GM21717 (cell line): ENCODE measurements at regions not wholly inside any gene's neighbourhood (a gene's known extent, or its start where the extent isn't known, plus 50 kb on each side); places are given as distances from the start of the nearest gene placed in this dataset.
"Not testable (repeated sequence)": the region's sequence is repeated elsewhere in the genome, so short reads cannot be mapped to it uniquely, and the experiment has no call there.

ENCODE experiments used
- ATAC-seq: cut with Tn5 transposase; IDR thresholded peaks from one replicate; pipeline ENCODE4 v1.9.1; 2021; ENCODE audit warnings: mild to moderate bottlenecking, moderate library complexity; ENCODE audit not compliant: unreplicated experiment

DNA sequence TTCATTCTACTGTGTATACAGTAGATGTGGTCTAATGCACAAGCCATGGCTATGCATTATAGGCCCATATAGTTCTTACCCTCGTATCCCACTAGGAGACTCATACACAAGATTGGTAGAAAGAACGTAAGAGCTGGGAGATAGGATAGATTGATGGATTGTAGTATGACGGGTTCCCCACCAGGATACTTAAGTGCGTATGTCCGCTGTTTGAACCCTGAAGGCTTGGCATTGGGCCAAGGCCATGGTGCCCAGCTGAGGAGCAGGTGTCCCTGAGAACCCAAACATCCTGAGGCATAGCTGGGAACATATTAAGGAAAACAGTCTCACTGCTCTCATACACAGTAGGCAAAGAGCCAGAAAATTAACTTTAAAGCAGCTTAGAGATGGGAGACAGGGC, 617.5 kb upstream of the KLF12 start:
- no peak for ATAC-seq

DNA sequence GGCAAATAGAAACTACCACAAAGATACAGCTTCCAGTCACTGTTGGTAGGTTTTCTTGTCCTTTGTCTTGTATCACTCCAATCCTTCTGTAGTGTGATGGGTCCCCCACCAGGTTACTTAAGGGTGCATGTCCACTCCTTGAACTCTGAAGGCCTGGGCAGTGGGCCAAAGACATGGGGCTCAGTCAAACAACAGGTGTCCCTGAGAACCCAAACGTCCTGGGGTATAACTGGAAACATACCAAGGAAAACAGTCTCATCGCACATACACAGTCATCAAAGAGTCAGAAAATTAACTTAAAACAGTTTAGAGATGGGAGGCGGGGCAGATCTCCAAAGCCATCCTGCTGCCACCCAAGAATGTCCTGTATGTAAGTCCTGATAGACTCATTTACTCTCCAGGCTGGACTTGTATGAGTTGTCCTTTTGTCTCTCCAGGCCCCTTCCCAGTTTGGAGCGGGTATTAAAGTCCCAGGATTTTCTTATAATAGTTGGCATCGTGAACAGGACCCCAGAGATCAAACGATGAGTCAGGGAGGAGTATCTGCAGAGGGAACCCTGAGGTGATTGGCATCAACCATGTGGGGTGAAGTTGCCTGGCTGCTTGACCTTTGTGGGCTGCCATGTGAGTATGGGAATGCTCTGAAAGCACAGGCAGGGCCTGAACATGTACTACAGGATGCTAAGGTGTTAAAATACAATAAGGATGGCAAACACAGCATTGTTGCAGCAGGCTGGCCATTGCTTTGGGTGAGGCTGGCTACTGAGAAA, 613.2 kb upstream of the KLF12 start:
- no peak for ATAC-seq

DNA sequence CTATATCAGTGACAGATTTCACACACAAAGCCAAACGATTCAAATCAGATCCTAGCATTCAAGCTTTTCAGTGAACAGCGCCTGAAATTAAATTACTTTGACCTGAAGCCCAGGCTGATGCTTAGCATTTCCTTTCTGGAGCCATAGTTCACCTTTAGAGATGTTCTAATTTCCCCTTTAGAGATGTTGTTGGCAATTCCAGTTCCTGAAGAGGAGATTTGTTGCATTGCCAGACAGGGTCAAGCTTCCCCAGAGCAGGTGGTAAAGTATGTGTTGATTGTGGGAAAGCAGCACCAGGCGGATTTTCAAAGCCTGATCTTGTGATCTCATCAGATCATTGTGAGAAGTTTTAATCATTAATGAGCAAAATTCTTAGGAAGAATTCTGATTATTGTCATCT, 609.8 kb upstream of the KLF12 start:
- ATAC-seq = no peak

DNA sequence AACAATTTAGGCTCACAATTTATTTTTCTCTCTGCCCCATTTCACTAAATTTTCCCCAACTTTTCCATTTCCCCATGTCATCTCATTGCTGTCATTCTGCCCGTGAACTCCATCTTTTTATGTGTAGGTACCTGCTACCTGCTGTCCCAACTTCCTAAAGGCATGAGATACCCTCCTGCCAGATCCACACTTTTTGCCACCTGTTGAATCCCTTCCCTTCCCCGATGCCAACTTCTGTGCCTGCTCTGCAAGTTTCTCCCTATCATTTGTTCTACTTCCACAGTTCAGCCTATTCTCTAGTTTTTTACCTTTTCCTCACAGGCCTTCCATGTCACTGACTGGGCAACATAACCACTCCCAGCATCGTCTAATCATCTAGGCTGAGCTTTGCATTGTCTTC, 607.5 kb upstream of the KLF12 start:
- no peak for ATAC-seq

DNA sequence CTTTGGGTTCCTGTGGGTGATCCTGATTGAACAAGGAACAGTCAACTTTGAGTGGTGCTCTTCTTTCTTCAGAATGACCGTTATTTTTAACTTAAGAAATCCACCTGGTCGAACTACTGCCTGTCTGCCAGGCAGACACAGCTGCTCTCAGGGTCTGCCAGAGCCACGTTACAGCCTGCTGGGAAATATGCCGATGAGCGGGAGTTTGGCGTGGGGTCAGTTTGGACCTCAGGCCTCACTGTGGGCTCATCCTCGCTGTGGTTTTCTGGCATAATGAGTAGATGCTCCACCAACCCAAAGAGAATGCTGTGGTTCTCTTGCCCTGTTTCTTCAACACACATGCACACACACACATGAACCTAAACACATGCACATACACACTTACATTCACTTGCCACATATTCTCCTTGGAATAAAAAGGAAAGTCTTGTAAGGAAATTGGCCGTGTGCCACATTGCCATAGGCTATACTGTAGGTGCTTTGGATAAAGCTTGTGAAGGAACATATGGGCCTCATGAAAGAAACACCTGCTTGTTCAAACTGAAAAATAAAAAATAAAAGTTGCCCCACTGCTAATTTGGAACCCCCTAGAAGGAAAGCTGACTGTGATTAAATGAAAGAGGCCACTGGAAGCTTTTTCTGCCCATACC, 598.7 kb upstream of the KLF12 start:
- ATAC-seq = no peak

DNA sequence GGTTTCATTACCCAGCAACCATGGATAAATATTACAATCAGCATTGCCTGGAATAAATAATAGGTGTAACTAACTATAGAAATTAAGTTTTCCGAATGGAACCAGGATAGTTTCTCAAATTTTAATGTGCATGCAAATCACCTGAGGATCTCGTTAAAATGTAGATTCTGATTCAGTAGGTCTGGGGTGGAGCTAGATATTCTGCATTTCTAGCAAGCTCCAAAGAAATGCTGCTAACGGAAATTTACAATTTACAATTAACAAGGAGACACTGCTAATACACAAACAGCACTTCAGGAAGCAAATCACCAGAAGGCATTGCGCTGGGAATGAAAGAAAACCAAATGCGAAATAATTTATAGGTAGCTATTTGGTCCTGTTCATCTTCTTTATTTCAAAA, 597.5 kb upstream of the KLF12 start:
- no peak for ATAC-seq

DNA sequence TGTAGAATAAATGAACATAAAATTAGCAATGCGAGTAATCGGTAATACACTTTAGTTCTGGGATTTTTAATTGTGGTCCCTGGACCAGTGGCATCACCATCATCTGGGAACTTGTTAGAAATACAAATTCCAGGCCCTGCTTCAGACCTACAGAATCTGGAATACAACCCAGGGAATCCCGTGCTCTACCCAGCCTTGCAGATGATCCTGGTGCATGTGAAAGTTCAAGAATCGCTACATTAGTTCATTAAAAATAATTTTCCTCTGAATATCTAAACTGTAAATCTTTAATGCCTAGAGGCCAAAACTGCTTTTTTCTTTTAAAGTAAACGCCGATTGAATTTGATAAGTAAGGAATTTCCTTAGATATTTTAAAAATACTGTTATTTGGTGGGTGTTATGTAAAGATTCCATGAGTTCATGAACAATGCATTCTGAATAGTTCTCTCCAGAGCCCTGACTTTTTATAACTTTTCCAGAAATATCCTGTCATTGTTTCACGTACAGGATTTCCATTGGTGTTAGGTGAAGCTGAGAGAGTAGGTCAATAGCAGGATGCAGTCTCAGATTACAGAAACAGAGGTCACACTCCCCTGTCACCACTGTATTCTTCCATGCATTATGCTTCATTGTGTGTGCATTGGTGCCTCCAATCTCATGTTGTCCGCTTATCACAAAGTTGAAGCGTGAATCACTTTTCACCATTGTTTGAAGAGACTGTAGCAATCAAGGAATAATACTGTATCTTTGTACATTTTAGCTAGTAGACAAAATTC, 596.5 kb upstream of the KLF12 start:
- no peak for ATAC-seq

DNA sequence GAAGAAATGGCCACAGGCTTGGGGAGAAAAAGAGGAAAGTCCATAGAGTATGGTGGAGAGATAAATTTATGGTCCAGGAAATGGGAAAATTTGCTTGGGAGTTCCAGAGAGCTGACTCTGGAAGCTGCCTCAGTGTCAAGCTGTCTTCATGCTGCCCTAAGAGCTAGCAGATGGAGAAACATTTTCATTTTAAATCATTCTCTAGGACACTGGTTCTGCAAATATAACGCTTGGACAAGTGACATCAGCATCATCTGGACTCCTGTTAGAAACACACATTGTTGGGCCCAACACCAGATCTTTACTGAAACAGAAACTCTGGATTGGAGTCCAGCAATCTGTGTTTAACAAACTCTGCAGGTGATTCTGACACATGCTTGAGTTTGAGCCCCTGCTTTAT, 592.0 kb upstream of the KLF12 start:
- no peak for ATAC-seq

DNA sequence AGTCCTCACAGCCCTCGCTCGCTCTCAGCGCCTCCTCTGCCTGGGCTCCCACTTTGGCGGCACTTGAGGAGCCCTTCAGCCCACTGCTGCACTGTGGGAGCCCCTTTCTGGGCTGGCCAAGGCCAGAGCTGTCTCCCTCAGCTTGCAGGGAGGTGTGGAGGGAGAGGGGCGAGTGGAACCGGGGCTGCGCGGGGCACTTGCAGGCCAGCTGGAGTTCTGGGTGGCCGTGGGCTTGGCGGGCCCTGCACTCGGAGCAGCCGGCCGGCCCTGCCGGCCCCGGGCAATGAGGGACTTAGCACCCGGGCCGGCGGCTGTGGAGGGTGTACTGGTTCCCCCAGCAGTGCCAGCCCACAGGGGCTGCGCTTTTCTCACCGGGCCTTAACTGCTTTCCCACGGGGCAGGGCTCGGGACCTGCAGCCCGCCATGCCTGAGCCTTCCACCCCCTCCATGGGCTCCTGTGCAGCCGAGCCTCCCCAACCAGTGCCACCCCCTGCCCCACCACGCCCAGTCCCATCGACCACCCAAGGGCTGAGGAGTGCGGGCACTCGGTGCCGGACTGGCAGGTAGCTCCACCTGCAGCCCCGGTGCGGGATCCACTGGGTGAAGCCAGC, 584.1 kb upstream of the KLF12 start:
- not testable (repeated sequence) for ATAC-seq

DNA sequence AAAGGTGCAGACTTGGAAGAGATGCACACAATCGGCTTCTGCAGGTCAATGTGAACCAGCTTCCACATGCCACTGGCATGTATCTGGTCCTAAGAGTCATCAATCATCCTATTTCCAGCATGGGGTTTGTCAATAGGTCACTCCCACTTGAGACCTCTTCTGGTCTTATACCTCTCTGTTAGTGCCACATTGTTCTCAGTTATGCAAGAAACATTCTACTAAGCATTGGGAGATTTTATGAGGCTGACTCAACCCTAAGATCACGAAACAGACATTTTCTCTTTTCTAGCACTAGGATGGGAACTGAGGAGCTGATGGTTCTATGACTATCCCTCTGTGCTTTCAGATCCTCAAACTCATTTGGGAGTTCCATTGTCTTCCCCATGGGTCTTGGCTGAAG, 581.5 kb upstream of the KLF12 start:
- no peak for ATAC-seq

DNA sequence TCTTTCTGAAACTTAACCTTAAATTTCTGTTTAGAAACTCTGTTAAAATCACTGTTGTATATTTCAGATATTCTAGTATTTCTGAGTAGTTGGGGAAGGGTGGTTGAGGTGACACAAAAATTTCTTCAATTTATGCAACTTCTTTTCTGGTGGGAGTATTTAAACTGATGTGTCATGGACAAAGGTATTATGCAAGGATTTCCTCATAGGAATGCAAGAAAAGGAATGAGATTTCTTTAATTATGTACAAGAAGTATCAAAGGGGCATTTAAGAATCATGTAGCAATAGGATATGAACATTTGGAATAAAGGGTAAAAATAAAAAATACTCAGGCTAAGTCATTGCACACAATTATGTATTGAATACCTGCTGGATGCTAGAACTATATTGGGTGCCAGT, 575.8 kb upstream of the KLF12 start:
- ATAC-seq = no peak

DNA sequence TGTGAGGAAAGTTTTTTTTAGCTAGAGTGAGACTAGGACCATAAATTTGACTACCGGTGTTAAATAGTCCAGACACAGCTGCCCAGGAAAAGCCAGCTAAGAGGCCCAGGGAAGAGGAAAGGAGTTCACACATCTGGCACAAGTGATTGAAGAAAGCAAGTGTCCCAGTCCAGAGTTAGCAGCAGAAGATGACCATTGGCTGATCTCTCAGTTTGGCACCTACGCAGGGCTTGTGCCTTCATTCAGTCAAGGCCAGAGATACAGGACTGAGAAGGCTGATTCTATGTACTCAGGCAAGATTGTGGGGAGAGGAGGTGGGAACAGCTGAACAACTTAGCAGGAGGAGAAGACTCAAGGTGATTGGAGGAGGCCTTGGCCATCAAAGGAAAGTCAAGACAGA, 575.0 kb upstream of the KLF12 start:
- no peak for ATAC-seq

DNA sequence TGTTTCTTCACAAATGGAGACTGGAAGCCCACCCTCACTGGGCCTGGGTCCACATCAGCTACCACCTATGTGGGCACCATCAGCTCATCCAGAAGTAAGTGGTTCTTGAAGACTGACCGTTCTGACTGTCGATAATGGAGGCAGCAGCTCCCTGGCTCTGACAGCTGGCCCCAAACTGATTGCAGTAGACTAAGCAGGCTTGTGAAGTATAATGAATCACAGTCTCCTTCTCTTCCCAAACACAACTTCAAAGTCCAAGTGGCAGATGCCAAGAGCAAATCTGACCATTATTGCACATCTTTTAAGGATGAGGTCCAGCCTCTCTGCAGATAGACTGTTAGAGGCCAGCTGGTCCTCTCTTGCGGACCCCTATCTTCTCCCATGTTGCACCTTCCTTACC, 574.4 kb upstream of the KLF12 start:
- no peak for ATAC-seq

DNA sequence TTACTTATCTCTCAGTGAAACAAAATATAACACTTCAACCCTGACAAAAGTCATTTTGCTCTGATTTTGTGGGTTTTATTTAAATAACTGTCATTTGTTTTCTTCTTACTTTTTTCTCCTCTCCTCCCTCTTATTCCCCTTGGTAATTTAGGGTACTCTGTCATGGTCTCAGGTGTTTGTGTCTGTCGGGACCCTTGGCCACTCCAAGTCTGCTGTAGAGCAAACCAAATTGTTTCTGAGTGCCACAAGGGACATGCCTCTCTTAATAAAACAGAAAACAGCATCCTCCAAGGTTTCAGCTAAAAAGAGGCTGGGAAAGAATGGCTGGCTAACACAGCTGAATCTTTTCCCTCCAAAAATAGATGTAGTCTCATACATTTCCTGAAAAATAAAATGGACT, 573.1 kb upstream of the KLF12 start:
- ATAC-seq = no peak

DNA sequence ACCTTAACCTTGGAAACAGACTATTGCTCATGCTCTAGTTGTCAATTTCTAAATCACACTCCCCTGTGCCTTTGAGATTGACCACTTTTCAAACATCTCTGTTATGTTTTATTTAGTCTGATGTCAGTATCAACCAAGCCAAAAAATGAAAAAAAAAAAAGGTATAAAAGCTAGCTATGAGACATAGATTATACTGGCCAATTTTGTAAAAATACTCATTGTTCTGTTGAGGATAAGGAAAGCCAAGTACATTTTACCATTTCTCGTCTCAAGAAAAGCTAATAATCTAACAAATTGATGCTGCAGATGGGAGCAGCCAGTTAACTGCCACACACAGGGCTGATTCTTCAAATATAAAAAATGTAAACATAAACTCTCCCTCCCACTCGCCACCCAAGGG, 572.6 kb upstream of the KLF12 start:
- ATAC-seq = no peak

DNA sequence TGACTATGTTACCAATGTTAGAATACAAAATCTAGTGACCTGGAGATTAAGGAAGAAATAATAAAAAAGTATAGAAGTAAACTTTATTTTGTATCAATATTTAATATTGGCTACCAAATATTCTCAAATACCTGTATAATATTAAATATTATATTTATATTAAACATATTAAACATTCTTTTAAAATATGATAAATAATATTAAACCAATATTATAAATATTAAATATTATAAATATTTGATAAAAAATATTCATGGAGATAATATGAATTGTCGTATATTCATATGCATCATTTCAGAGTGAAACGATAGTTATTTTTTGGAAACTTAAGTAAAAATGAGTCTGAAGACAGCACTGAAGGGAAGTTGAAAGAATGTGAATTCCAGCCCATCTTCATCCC, 571.2 kb upstream of the KLF12 start:
- no peak for ATAC-seq

DNA sequence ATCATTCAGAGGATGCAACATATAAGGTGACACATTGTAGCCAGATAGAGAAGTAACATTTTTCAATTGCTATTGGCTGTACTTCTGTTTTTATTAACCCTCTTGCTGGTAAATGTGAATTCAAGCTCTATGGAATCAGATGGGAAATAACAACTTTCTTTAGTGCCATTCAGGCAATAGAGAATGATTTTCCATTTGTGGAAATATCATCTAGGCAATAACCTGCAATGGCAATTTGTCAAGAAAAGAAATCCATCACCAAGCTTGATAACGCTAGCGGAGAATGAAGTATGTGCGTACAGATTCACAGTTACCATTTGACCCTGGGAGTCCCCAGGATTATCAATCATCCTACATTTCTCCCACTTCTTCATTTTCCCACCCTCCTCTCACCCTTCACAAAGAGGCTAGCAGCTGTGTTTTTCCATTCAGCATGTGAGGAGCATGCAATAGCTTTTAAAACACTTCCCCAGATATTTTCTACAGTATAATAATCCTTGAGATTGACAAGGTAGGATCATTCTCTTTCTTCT, 569.7 kb upstream of the KLF12 start:
- no peak for ATAC-seq

DNA sequence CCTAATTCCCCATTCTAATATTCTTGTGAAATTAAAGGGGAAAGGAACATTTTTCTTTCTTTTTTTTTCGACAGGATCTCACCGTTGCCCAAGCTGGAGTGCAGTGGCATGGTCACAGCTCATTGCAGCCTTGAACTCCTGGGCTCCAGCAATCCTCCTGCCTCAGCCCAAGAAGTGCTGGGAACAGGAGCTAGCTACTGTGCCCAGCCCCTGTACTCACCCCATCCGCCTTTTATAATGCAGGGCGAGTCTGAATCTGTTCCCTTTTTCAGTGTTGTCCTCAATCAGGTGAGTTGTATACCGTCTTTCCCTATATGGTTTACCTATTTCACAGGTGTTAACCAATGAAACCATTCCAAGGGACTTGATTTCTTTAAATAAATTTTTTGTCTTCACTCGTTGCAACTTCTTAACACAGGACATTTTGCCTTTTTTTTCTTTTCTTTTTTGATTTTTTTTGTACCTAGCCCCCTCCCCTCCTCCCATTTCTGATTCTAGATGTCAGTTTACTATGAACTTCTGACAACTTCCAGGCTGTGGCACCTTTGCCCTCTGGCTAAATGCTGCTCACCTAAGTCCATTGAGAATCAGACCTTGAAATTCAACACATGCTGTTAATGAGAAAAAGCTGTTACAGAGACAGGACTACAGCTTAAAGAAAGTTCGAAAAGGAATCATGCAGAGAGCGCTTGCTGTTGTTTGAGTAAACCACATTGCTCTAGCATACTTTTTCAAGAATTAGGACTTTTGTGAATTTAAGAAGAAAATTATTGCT, 562.1 kb upstream of the KLF12 start:
- no peak for ATAC-seq

DNA sequence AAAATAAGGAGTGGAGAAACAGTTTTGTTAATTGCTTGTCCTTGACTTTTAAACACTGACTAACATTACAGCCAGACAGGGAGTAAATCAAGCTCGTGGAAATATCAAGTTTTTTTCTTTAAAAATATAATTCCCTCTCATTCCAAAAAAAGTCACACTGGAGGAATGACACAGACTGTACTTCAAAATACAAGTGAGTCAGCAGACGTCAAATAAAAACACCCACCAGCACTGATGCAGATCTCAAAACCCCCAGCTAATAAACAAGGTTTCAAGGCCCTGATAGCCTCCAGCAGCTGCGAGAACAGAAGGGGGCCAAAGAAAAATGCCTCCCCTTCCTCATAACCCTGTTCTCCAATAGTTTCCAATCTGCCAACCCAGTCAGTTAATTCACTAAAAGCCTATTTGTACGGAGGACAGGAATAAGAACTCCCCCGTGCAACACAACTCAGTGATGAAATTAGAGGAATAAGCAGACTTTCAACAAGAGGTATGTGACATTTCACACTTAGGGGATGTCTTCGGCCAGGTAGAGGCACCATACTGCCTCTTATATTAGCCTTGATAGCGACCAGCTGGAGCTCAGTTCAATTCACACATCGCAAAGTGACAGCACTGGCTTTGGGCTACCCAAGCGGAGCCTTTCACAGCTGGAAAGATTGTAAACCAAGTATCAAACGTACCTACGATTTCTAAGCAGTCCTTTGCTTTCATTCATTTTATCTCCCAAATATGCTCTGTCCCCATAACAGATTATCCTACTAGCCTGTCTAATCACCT, 561.0 kb upstream of the KLF12 start:
- no peak for ATAC-seq
